HG02678 (cell line): ENCODE measurements at regions not wholly inside any gene's neighbourhood (a gene's known extent, or its start where the extent isn't known, plus 50 kb on each side); places are given as distances from the start of the nearest gene placed in this dataset.
"Not testable (repeated sequence)": the region's sequence is repeated elsewhere in the genome, so short reads cannot be mapped to it uniquely, and the experiment has no call there.

ENCODE experiments used
- ATAC-seq: cut with Tn5 transposase; IDR thresholded peaks from one replicate; pipeline ENCODE4 v1.9.1; 2021; ENCODE audit warnings: mild to moderate bottlenecking, moderate library complexity; ENCODE audit not compliant: unreplicated experiment

- no peak for ATAC-seq
These were observed 226.7 kb upstream of the ZSWIM2 start for GRCh38 chr2:187075671-187076070.

- no peak for ATAC-seq
These were observed 226.2 kb upstream of the ZSWIM2 start for GRCh38 chr2:187075199-187075635.

GRCh38 chr2:187058198-187058597 lies 209.2 kb upstream of the ZSWIM2 start:
- ATAC-seq: no peak

GRCh38 chr2:187057466-187057865 lies 208.5 kb upstream of the ZSWIM2 start:
- no peak for ATAC-seq

- no peak for ATAC-seq
These were observed 207.7 kb upstream of the ZSWIM2 start for GRCh38 chr2:187056416-187057334.

- no peak for ATAC-seq
These were observed 206.5 kb upstream of the ZSWIM2 start for GRCh38 chr2:187055463-187055862.

- ATAC-seq: no peak
These were observed 205.7 kb upstream of the ZSWIM2 start for GRCh38 chr2:187054501-187055319.

GRCh38 chr2:187051350-187051749 lies 202.4 kb upstream of the ZSWIM2 start:
- peak; percentile 84 for ATAC-seq

GRCh38 chr2:187050409-187050998 lies 201.5 kb upstream of the ZSWIM2 start:
- no peak for ATAC-seq

- ATAC-seq: no peak
These were observed 188.3 kb upstream of the ZSWIM2 start for GRCh38 chr2:187037310-187037709.

- no peak for ATAC-seq
These were observed 185.5 kb upstream of the ZSWIM2 start for GRCh38 chr2:187034434-187034833.

- ATAC-seq: no peak
These were observed 175.8 kb upstream of the ZSWIM2 start for GRCh38 chr2:187024739-187025138.

- not testable (repeated sequence) for ATAC-seq
These were observed 175.0 kb upstream of the ZSWIM2 start for GRCh38 chr2:187023996-187024395.

GRCh38 chr2:187017438-187017837 lies 168.5 kb upstream of the ZSWIM2 start:
- no peak for ATAC-seq

GRCh38 chr2:187013058-187013457 lies 164.1 kb upstream of the ZSWIM2 start:
- no peak for ATAC-seq

GRCh38 chr2:187011206-187011832 lies 162.3 kb upstream of the ZSWIM2 start:
- ATAC-seq: no peak

GRCh38 chr2:187009483-187010239 lies 160.7 kb upstream of the ZSWIM2 start:
- ATAC-seq: no peak

- ATAC-seq: no peak
These were observed 159.1 kb upstream of the ZSWIM2 start for GRCh38 chr2:187008111-187008510.

GRCh38 chr2:187003611-187004010 lies 154.6 kb upstream of the ZSWIM2 start:
- no peak for ATAC-seq

GRCh38 chr2:187003038-187003554 lies 154.1 kb upstream of the ZSWIM2 start:
- no peak for ATAC-seq
